ENCODE measurements at regions not wholly inside any gene's neighbourhood (a gene's known extent, or its start where the extent isn't known, plus 50 kb on each side); places are given as distances from the start of the nearest gene placed in this dataset.

GRCh38 chr1:213772128-213773063 is 215.4 kb upstream of the PROX1 start:
- Histone ChIP-seq H3K4me3 (ENCODE audit: insufficient read depth, low read depth, low read length) (no peak overlapping the region), H2AFZ (ENCODE audit: low read depth, low read length) (no peak overlapping the region), H4K20me1 (ENCODE audit: insufficient read depth, low read length) (no peaks in the 10 kb centered on the region), H3K9me3 (ENCODE audit: insufficient read depth, low read depth, low read length) (no peaks in the 10 kb centered on the region), H3K4me1 (ENCODE audit: insufficient read depth, low read length) (no peaks in the 10 kb centered on the region), H3K27ac (ENCODE audit: low read depth, low read length) (no peak overlapping the region), H3K9ac (ENCODE audit: low read length) (no peak overlapping the region), H3K4me2 (ENCODE audit: low read length) (no peak overlapping the region), H3K27me3 (ENCODE audit: insufficient read depth, low read length) (no peaks in the 10 kb centered on the region), H3K36me3 (ENCODE audit: insufficient read depth, low read length) (no peaks in the 10 kb centered on the region), H3K79me2 (ENCODE audit: insufficient read depth, low read length) (no peaks in the 10 kb centered on the region)
- no peak overlapping the region for H3K4me3 Mint-ChIP-seq (ENCODE audit: unreplicated experiment)
- H3K9me3 Mint-ChIP-seq (ENCODE audit: unreplicated experiment): peaks cover 2% of the 10 kb centered on the region
- H3K27ac Mint-ChIP-seq (ENCODE audit: unreplicated experiment): no peak overlapping the region
- H3K36me3 Mint-ChIP-seq (ENCODE audit: low read depth, unreplicated experiment): no peaks in the 10 kb centered on the region
- no peaks in the 10 kb centered on the region for H3K4me1 Mint-ChIP-seq (ENCODE audit: low read depth, unreplicated experiment)
- peaks cover 12% of the 10 kb centered on the region for H3K27me3 Mint-ChIP-seq (ENCODE audit: low read depth, unreplicated experiment)
- TF ChIP-seq EZH2 (IDR thresholded peaks at IDR 0.05; ENCODE audit: insufficient read depth, low read length) (no peak), CTCF (IDR thresholded peaks at IDR 0.05; ENCODE audit: insufficient read depth, low read depth, low read length) (no peak)
- FAIRE-seq (no peak), DNase-seq (ENCODE audit: low read depth) (no peak)

- no peak for DNase-seq (ENCODE audit: low read depth)
- Histone ChIP-seq H3K79me2 (ENCODE audit: insufficient read depth, low read length) (no peaks in the 10 kb centered on the region), H3K4me2 (ENCODE audit: low read length) (no peak overlapping the region), H3K9ac (ENCODE audit: low read length) (no peak overlapping the region), H3K27ac (ENCODE audit: low read depth, low read length) (no peak overlapping the region), H3K27me3 (ENCODE audit: insufficient read depth, low read length) (no peaks in the 10 kb centered on the region), H2AFZ (ENCODE audit: low read depth, low read length) (no peak overlapping the region), H3K4me3 (ENCODE audit: insufficient read depth, low read depth, low read length) (no peak overlapping the region), H3K36me3 (ENCODE audit: insufficient read depth, low read length) (no peaks in the 10 kb centered on the region), H3K9me3 (ENCODE audit: insufficient read depth, low read depth, low read length) (no peaks in the 10 kb centered on the region), H4K20me1 (ENCODE audit: insufficient read depth, low read length) (no peaks in the 10 kb centered on the region), H3K4me1 (ENCODE audit: insufficient read depth, low read length) (no peaks in the 10 kb centered on the region)
- peaks cover 2% of the 10 kb centered on the region for H3K9me3 Mint-ChIP-seq (ENCODE audit: unreplicated experiment)
- FAIRE-seq: no peak
- H3K27me3 Mint-ChIP-seq (ENCODE audit: low read depth, unreplicated experiment): peaks cover 8% of the 10 kb centered on the region
- H3K4me1 Mint-ChIP-seq (ENCODE audit: low read depth, unreplicated experiment): no peaks in the 10 kb centered on the region
- TF ChIP-seq CTCF (IDR thresholded peaks at IDR 0.05; ENCODE audit: insufficient read depth, low read depth, low read length): no peak
- TF ChIP-seq EZH2 (IDR thresholded peaks at IDR 0.05; ENCODE audit: insufficient read depth, low read length): no peak
- H3K27ac Mint-ChIP-seq (ENCODE audit: unreplicated experiment): no peak overlapping the region
- no peaks in the 10 kb centered on the region for H3K36me3 Mint-ChIP-seq (ENCODE audit: low read depth, unreplicated experiment)
- H3K4me3 Mint-ChIP-seq (ENCODE audit: unreplicated experiment): no peak overlapping the region
Observed at GRCh38 chr1:213773975-213774374, 213.8 kb upstream of the PROX1 start.

GRCh38 chr1:213776969-213777368 is 210.8 kb upstream of the PROX1 start:
- H3K4me3 ChIP-seq (ENCODE audit: insufficient read depth, low read depth, low read length): no peak overlapping the region

More at GRCh38 chr1:213776969-213777368, 210.8 kb upstream of the PROX1 start:
- Mint-ChIP-seq H3K36me3 (ENCODE audit: low read depth, unreplicated experiment) (no peaks in the 10 kb centered on the region), H3K4me3 (ENCODE audit: unreplicated experiment) (no peak overlapping the region), H3K9me3 (ENCODE audit: unreplicated experiment) (no peaks in the 10 kb centered on the region), H3K27ac (ENCODE audit: unreplicated experiment) (no peak overlapping the region), H3K4me1 (ENCODE audit: low read depth, unreplicated experiment) (no peaks in the 10 kb centered on the region), H3K27me3 (ENCODE audit: low read depth, unreplicated experiment) (peaks cover 20% of the 10 kb centered on the region)
- Histone ChIP-seq H3K9me3 (ENCODE audit: insufficient read depth, low read depth, low read length) (peaks cover 5% of the 10 kb centered on the region), H3K36me3 (ENCODE audit: insufficient read depth, low read length) (no peaks in the 10 kb centered on the region), H4K20me1 (ENCODE audit: insufficient read depth, low read length) (no peaks in the 10 kb centered on the region), H3K4me2 (ENCODE audit: low read length) (no peak overlapping the region), H2AFZ (ENCODE audit: low read depth, low read length) (no peak overlapping the region), H3K79me2 (ENCODE audit: insufficient read depth, low read length) (no peaks in the 10 kb centered on the region), H3K9ac (ENCODE audit: low read length) (no peak overlapping the region), H3K4me1 (ENCODE audit: insufficient read depth, low read length) (no peaks in the 10 kb centered on the region), H3K27ac (ENCODE audit: low read depth, low read length) (no peak overlapping the region), H3K27me3 (ENCODE audit: insufficient read depth, low read length) (no peaks in the 10 kb centered on the region)
- DNase-seq (ENCODE audit: low read depth) (no peak), FAIRE-seq (no peak)
- TF ChIP-seq CTCF (IDR thresholded peaks at IDR 0.05; ENCODE audit: insufficient read depth, low read depth, low read length) (no peak), EZH2 (IDR thresholded peaks at IDR 0.05; ENCODE audit: insufficient read depth, low read length) (no peak)
